ENCODE measurements at regions not wholly inside any gene's neighbourhood (a gene's known extent, or its start where the extent isn't known, plus 50 kb on each side); places are given as distances from the start of the nearest gene placed in this dataset.

- Histone ChIP-seq H3K27me3 (ENCODE audit: insufficient read depth, insufficient read length) (no peaks in the 10 kb centered on the region), H3K9ac (ENCODE audit: insufficient read length, low read depth) (no peak overlapping the region), H3K36me3 (ENCODE audit: insufficient read depth, insufficient read length, low read length) (no peaks in the 10 kb centered on the region), H3K4me3 (ENCODE audit: insufficient read length, low read depth) (no peak overlapping the region), H3K4me1 (ENCODE audit: insufficient read depth, insufficient read length) (no peaks in the 10 kb centered on the region), H3K9me3 (ENCODE audit: insufficient read depth, low read length) (no peaks in the 10 kb centered on the region)
- DNase-seq (ENCODE audit: low read depth, low spot score): no peak
- TF ChIP-seq SUZ12 (IDR thresholded peaks at IDR 0.05; ENCODE audit: extremely low read depth, insufficient read depth, insufficient read length) (no peak), YY1 (IDR thresholded peaks at IDR 0.05; ENCODE audit: insufficient read depth, insufficient read length) (no peak), ZNF274 (IDR thresholded peaks at IDR 0.05; ENCODE audit: low read depth, low read length) (no peak)
These were observed 51.4 kb upstream of the CHMP2B start for GRCh38 chr3:87175732-87176131.

GRCh38 chr3:87173776-87174175 lies 53.3 kb upstream of the CHMP2B start:
- TF ChIP-seq SUZ12 (IDR thresholded peaks at IDR 0.05; ENCODE audit: extremely low read depth, insufficient read depth, insufficient read length) (no peak), YY1 (IDR thresholded peaks at IDR 0.05; ENCODE audit: insufficient read depth, insufficient read length) (no peak), ZNF274 (IDR thresholded peaks at IDR 0.05; ENCODE audit: low read depth, low read length) (no peak)
- H3K9me3 ChIP-seq (ENCODE audit: insufficient read depth, low read length): no peaks in the 10 kb centered on the region
- no peaks in the 10 kb centered on the region for H3K36me3 ChIP-seq (ENCODE audit: insufficient read depth, insufficient read length, low read length)
- H3K4me1 ChIP-seq (ENCODE audit: insufficient read depth, insufficient read length): no peaks in the 10 kb centered on the region
- no peak for DNase-seq (ENCODE audit: low read depth, low spot score)
- H3K27me3 ChIP-seq (ENCODE audit: insufficient read depth, insufficient read length): no peaks in the 10 kb centered on the region
- no peak overlapping the region for H3K9ac ChIP-seq (ENCODE audit: insufficient read length, low read depth)
- no peak overlapping the region for H3K4me3 ChIP-seq (ENCODE audit: insufficient read length, low read depth)

- Histone ChIP-seq H3K9me3 (ENCODE audit: insufficient read depth, low read length) (no peaks in the 10 kb centered on the region), H3K36me3 (ENCODE audit: insufficient read depth, insufficient read length, low read length) (no peaks in the 10 kb centered on the region), H3K27me3 (ENCODE audit: insufficient read depth, insufficient read length) (no peaks in the 10 kb centered on the region), H3K9ac (ENCODE audit: insufficient read length, low read depth) (no peak overlapping the region), H3K4me1 (ENCODE audit: insufficient read depth, insufficient read length) (no peaks in the 10 kb centered on the region), H3K4me3 (ENCODE audit: insufficient read length, low read depth) (no peak overlapping the region)
- TF ChIP-seq ZNF274 (IDR thresholded peaks at IDR 0.05; ENCODE audit: low read depth, low read length) (no peak), YY1 (IDR thresholded peaks at IDR 0.05; ENCODE audit: insufficient read depth, insufficient read length) (no peak), SUZ12 (IDR thresholded peaks at IDR 0.05; ENCODE audit: extremely low read depth, insufficient read depth, insufficient read length) (no peak)
- DNase-seq (ENCODE audit: low read depth, low spot score): no peak
These were observed 54.0 kb upstream of the CHMP2B start for GRCh38 chr3:87173071-87173470.

- Histone ChIP-seq H3K4me3 (ENCODE audit: insufficient read length, low read depth) (no peak overlapping the region), H3K27me3 (ENCODE audit: insufficient read depth, insufficient read length) (no peaks in the 10 kb centered on the region), H3K9me3 (ENCODE audit: insufficient read depth, low read length) (no peaks in the 10 kb centered on the region; the same call in 1 of the 2 replicates), H3K4me1 (ENCODE audit: insufficient read depth, insufficient read length) (no peaks in the 10 kb centered on the region), H3K9ac (ENCODE audit: insufficient read length, low read depth) (no peak overlapping the region), H3K36me3 (ENCODE audit: insufficient read depth, insufficient read length, low read length) (no peaks in the 10 kb centered on the region)
- DNase-seq (ENCODE audit: low read depth, low spot score): peak; percentile 42
- TF ChIP-seq ZNF274 (IDR thresholded peaks at IDR 0.05; ENCODE audit: low read depth, low read length) (no peak), SUZ12 (IDR thresholded peaks at IDR 0.05; ENCODE audit: extremely low read depth, insufficient read depth, insufficient read length) (no peak), YY1 (IDR thresholded peaks at IDR 0.05; ENCODE audit: insufficient read depth, insufficient read length) (no peak)
These were observed 59.3 kb upstream of the CHMP2B start for GRCh38 chr3:87167628-87168456.

- Histone ChIP-seq H3K4me1 (ENCODE audit: insufficient read depth, insufficient read length) (no peaks in the 10 kb centered on the region), H3K4me3 (ENCODE audit: insufficient read length, low read depth) (no peak overlapping the region), H3K27me3 (ENCODE audit: insufficient read depth, insufficient read length) (no peaks in the 10 kb centered on the region), H3K9me3 (ENCODE audit: insufficient read depth, low read length) (no peaks in the 10 kb centered on the region; the same call in 1 of the 2 replicates), H3K36me3 (ENCODE audit: insufficient read depth, insufficient read length, low read length) (no peaks in the 10 kb centered on the region), H3K9ac (ENCODE audit: insufficient read length, low read depth) (no peak overlapping the region)
- no peak for DNase-seq (ENCODE audit: low read depth, low spot score)
- TF ChIP-seq ZNF274 (IDR thresholded peaks at IDR 0.05; ENCODE audit: low read depth, low read length) (no peak), YY1 (IDR thresholded peaks at IDR 0.05; ENCODE audit: insufficient read depth, insufficient read length) (no peak), SUZ12 (IDR thresholded peaks at IDR 0.05; ENCODE audit: extremely low read depth, insufficient read depth, insufficient read length) (no peak)
These were observed 62.9 kb upstream of the CHMP2B start for GRCh38 chr3:87164245-87164644.

GRCh38 chr3:87161851-87162250 lies 65.3 kb upstream of the CHMP2B start:
- Histone ChIP-seq H3K4me1 (ENCODE audit: insufficient read depth, insufficient read length) (no peaks in the 10 kb centered on the region), H3K27me3 (ENCODE audit: insufficient read depth, insufficient read length) (no peaks in the 10 kb centered on the region), H3K4me3 (ENCODE audit: insufficient read length, low read depth) (no peak overlapping the region), H3K9me3 (ENCODE audit: insufficient read depth, low read length) (no peaks in the 10 kb centered on the region; the same call in 1 of the 2 replicates), H3K9ac (ENCODE audit: insufficient read length, low read depth) (no peak overlapping the region), H3K36me3 (ENCODE audit: insufficient read depth, insufficient read length, low read length) (no peaks in the 10 kb centered on the region)
- TF ChIP-seq ZNF274 (IDR thresholded peaks at IDR 0.05; ENCODE audit: low read depth, low read length): no peak
- TF ChIP-seq YY1 (IDR thresholded peaks at IDR 0.05; ENCODE audit: insufficient read depth, insufficient read length): no peak
- TF ChIP-seq SUZ12 (IDR thresholded peaks at IDR 0.05; ENCODE audit: extremely low read depth, insufficient read depth, insufficient read length): no peak
- DNase-seq (ENCODE audit: low read depth, low spot score): no peak

- H3K36me3 ChIP-seq (ENCODE audit: insufficient read depth, insufficient read length, low read length): no peaks in the 10 kb centered on the region
- H3K9ac ChIP-seq (ENCODE audit: insufficient read length, low read depth): no peak overlapping the region
- H3K9me3 ChIP-seq (ENCODE audit: insufficient read depth, low read length): no peaks in the 10 kb centered on the region; the same call in 1 of the 2 replicates
- H3K27me3 ChIP-seq (ENCODE audit: insufficient read depth, insufficient read length): no peaks in the 10 kb centered on the region
- no peak for TF ChIP-seq SUZ12 (IDR thresholded peaks at IDR 0.05; ENCODE audit: extremely low read depth, insufficient read depth, insufficient read length)
- no peak for TF ChIP-seq YY1 (IDR thresholded peaks at IDR 0.05; ENCODE audit: insufficient read depth, insufficient read length)
- no peak for TF ChIP-seq ZNF274 (IDR thresholded peaks at IDR 0.05; ENCODE audit: low read depth, low read length)
- peak; percentile 30 for DNase-seq (ENCODE audit: low read depth, low spot score)
- no peak overlapping the region for H3K4me3 ChIP-seq (ENCODE audit: insufficient read length, low read depth)
- H3K4me1 ChIP-seq (ENCODE audit: insufficient read depth, insufficient read length): no peaks in the 10 kb centered on the region
These were observed 65.7 kb upstream of the CHMP2B start for GRCh38 chr3:87161417-87161816.

Data from NT2/D1 (cell line).